PC-9 (cell line): ENCODE measurements at regions not wholly inside any gene's neighbourhood (a gene's known extent, or its start where the extent isn't known, plus 50 kb on each side); places are given as distances from the start of the nearest gene placed in this dataset.

ENCODE experiments used
- EZH2 ChIP-seq: fragments of 200-600 bp; sonication (generic); IDR thresholded peaks from 2 replicates; pipeline ENCODE4 v1.8.0; 2017; ENCODE audit warnings: antibody characterized with exemption, low read depth
- TF ChIP-seq, protein P1 (sequence below): fragments of 200-600 bp; sonication (generic); conservative IDR thresholded peaks from 2 replicates; pipeline ENCODE4 v1.6.1; 2017; ENCODE audit warnings: mixed run types, antibody characterized with exemption, mild to moderate bottlenecking, moderate library complexity

DNA sequence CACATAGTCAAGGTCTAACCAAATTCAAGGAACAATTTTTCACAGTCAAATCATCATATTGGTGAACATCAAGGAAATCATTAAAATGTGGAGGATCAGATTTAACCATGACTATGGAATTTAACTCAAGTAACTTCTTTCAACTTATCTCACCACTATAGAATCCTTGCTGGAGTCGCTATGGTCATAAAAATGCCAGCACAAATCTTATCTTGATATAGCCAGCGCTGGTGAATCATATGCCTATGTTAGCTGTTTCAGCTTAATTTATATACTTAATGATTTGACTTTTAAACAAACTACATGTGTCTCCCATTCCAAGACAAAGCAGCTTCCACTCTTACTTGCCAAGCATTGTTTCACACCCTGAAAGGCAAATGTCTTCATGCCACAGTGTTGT lies 416.4 kb downstream of the CDH11 start:
- TF ChIP-seq, protein P1, sequence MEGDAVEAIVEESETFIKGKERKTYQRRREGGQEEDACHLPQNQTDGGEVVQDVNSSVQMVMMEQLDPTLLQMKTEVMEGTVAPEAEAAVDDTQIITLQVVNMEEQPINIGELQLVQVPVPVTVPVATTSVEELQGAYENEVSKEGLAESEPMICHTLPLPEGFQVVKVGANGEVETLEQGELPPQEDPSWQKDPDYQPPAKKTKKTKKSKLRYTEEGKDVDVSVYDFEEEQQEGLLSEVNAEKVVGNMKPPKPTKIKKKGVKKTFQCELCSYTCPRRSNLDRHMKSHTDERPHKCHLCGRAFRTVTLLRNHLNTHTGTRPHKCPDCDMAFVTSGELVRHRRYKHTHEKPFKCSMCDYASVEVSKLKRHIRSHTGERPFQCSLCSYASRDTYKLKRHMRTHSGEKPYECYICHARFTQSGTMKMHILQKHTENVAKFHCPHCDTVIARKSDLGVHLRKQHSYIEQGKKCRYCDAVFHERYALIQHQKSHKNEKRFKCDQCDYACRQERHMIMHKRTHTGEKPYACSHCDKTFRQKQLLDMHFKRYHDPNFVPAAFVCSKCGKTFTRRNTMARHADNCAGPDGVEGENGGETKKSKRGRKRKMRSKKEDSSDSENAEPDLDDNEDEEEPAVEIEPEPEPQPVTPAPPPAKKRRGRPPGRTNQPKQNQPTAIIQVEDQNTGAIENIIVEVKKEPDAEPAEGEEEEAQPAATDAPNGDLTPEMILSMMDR, result no peak
- no peak for TF ChIP-seq EZH2
